HG03565 (cell line): ENCODE measurements at regions not wholly inside any gene's neighbourhood (a gene's known extent, or its start where the extent isn't known, plus 50 kb on each side); places are given as distances from the start of the nearest gene placed in this dataset.
"Not testable (repeated sequence)": the region's sequence is repeated elsewhere in the genome, so short reads cannot be mapped to it uniquely, and the experiment has no call there.

ENCODE experiments used
- ATAC-seq: cut with Tn5 transposase; IDR thresholded peaks from one replicate; pipeline ENCODE4 v1.9.1; 2021; ENCODE audit warnings: mild to moderate bottlenecking, moderate library complexity; ENCODE audit not compliant: unreplicated experiment

GRCh38 chr1:234907208-234907939, 221.3 kb downstream of the TOMM20 start:
- ATAC-seq, result no peak

DNA sequence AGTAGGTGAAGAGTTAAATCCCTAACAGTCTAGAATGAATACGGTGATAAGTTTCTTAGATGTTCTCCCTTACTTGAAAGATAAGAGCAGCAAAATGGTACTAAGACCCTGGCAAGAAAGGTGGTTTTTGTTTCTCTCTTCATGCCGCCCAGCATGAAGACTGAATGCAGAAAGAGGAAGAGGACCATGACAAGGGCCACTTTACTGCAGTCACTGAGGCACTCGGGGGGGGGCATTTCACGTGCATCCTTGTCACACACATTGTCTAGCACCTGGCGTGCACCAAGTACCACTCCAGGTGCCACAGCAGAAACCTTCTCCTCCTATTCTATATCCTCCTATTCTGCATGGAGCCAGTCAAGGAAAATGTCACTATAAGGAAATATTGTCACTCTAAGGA, 222.0 kb downstream of the TOMM20 start:
- ATAC-seq, result no peak

DNA sequence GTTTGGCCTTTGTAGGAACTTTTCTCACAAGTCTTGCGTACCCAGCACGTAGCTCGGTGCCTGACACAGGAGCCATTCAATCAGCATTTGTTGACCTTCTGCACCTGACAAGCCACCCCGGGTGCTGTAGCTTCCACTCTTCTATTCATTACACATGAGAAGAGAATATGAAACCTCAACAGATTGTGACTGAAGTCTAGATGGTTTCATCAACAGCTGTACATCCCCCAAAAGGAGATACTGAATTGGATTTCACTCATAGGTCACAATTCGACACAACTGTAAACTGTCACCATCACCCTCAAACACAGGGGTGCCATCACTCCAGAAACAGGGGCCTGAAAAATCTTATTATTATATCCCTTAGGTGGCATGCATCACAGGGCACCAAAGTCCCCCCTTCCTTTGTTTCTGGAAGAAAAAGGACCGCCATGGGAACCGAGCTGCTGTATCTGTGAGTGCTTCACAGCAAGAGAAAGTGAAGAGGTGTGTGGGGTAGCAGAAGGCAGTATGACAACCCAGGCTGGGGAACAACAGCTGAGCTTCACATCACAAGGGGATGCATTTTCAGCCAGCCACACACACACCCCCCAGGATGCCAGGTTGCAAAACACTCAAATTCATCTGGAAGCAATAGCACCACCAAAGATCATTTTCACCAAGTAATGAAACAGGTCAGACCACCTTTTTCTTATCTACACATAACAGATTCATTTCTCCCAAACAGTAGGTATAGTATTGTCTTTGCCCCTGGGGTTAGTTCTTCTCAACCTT, 225.7 kb downstream of the TOMM20 start:
- ATAC-seq, result no peak

GRCh38 chr1:234901491-234902049, 227.1 kb downstream of the TOMM20 start:
- ATAC-seq, result no peak

- ATAC-seq, result no peak
Measured at GRCh38 chr1:234900595-234900994, 228.0 kb downstream of the TOMM20 start.

GRCh38 chr1:234899730-234900072, 228.9 kb downstream of the TOMM20 start:
- ATAC-seq, result no peak

GRCh38 chr1:234899041-234899729, 229.5 kb downstream of the TOMM20 start:
- ATAC-seq, result no peak

DNA sequence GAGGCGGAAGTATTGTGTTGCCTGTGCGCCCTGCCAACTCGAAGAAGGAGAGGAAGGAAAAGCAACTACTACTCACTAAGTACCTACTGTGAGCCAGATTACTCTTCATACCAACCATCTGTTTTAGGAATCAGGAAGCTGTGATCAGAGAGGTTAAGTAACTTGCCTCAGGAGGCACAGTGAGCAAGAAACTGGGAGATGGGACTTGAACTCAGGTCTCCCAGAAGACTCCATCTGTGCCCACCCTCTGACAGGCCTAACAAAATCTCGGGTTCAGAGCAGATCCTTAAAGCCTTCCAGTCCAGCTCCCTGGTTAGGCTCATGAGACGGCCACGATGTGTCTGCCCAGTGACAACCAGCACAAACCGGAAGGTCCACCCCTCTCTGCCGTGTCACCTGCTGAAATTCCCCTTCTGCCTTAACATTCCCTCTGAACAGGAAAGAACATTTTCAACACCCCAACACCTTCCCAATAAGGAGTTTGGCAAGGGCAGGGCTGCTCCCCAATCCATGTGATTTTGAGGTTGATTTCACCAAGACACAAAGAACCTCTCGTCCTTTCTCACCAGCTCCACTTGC, 230.1 kb downstream of the TOMM20 start:
- no peak for ATAC-seq

- ATAC-seq, result no peak
Measured at GRCh38 chr1:234897754-234898454, 230.7 kb downstream of the TOMM20 start.

- ATAC-seq, result no peak
Measured at GRCh38 chr1:234897390-234897749, 231.3 kb downstream of the TOMM20 start.

DNA sequence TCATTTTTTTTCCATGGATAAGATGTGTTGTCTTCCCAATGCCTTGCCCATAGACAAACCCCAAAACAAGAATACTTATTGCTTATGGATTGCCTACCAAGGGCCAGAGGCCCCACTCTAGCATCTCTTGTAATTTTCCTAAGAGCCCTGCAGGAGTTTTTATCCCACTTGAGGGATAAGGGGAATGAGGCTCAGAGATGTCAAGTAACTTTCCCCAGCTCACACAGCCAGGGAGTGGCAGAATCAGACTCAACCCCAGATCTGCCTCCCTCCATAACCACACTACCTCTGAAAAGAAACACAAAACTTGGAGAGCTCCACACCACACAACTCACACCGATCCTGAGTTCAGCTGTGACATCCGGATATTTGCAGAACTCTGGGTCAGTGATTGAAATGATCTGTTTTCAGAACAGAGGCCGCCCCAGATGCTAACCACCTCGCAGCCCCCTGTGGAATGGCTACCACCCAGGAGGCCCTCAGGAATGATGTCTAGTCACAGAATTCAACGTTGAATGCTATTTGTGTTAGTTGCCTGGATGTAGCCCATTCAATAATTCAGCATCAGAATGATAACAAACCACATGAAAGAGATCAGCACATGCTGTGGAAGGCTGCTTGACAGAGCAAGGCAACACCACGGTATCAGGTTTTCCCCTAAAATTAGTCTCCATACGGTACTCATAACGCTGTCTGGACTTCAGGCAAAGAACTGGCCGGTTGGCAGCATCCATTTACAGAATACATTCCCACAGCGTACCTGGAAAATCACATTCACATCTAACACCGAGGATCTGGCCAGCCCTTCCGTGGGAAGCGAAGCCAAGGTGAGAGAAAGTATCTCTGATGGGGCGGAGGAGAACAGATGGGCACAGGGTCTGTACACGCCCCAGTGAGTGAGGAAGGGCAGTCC, 231.9 kb downstream of the TOMM20 start:
- ATAC-seq, result no peak

DNA sequence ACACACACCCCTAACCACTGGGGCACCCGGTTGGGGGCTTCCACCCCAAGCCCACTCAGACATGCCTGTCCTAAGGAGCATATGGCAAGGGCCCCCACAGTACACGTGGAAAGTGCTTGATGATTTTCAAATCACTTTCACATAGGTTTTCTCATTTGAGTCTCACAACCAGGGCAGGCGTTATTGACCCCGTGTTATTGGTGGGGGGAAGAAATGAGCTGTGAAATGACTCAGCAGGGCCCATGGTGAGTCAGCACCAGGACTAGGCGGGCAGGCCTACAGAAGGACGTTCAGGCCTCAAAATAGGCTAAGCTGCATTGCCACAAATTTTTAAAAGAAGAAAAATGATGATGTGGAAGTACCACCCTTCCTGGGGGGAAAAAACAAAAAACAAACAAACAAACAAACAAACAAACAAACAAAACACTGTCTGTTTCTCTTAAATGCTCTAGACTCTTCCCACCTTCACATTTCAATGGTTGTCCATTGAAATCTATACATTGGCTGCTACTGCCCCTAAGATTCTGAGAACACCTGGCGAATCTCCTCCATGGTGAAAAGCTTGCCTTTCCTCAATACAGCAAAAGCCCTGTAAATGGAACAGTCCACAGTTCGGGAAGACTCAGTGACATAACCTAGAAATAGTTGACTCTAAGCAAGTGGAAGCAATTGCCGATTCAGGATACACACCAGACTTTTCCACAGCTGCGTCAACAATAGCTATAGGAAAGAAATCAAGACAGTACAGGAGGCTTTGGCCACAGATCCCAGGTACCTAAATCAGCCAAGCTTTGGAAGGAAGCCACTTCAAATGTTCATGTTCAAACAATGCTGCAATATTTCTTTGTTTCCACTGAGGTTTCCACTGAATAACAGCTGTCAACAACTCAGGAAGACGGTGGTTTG, 234.7 kb downstream of the TOMM20 start:
- ATAC-seq, result no peak

- no peak for ATAC-seq
Measured at GRCh38 chr1:234893359-234893724, 235.3 kb downstream of the TOMM20 start.

DNA sequence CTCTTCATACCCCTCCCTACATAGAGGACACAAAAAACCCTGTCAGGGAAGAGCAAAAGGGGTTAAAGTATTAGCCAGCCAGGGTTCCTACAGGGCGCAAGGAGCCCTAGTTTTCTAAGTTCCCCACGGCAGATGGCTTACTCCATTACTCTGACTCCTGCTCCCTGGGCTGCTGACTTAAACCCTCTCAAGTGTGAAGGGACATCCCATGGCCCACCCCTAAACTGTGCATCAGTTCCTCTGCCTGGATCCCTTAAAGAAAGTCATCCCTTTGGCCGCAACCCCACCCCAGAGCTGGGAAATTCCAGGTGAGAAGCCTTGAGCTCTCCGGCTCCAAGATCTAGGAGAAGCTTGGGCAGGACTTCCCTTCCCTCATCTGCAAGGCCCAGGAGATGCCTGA, 236.0 kb downstream of the TOMM20 start:
- no peak for ATAC-seq

- no peak for ATAC-seq
Measured at GRCh38 chr1:234891427-234891826, 237.2 kb downstream of the TOMM20 start.

DNA sequence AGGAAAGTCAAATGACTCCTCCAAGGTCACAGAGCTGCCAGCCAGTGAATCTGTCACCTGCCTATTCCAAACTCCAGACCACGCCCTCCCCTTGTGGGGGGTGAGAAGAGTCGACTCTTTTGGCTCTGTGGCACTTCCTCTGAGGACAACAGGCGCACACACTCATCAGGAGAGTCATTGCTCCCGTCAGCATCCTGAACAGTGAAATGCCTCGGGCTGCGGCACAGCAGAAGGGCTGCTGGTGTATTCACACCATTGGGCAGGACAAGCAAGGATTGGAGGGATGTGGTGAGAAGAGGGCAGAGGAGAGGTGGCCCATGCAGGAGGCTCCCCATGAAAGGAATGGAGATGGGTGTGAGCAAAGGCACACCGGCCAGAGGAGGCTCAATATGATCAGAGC, 239.0 kb downstream of the TOMM20 start:
- ATAC-seq, result no peak

GRCh38 chr1:234888247-234888646, 240.4 kb downstream of the TOMM20 start:
- not testable (repeated sequence) for ATAC-seq

- no peak for ATAC-seq
Measured at GRCh38 chr1:234887016-234887900, 241.4 kb downstream of the TOMM20 start.
